ENCODE measurements at regions not wholly inside any gene's neighbourhood (a gene's known extent, or its start where the extent isn't known, plus 50 kb on each side); places are given as distances from the start of the nearest gene placed in this dataset.
"Not testable (repeated sequence)": the region's sequence is repeated elsewhere in the genome, so short reads cannot be mapped to it uniquely, and the experiment has no call there.

GRCh38 chr3:115301364-115301860, 154.3 kb upstream of the ZBTB20 start:
- no peaks in the 10 kb centered on the region for H3K4me1 ChIP-seq (ENCODE audit: low read depth)
- no peak overlapping the region for H3K4me3 ChIP-seq
- no peaks in the 10 kb centered on the region for H3K36me3 ChIP-seq
- H3K9me3 ChIP-seq (ENCODE audit: low read depth): no peaks in the 10 kb centered on the region
- H3K27ac ChIP-seq: no peak overlapping the region
- H3K27me3 ChIP-seq: no peaks in the 10 kb centered on the region
- no peak for DNase-seq (ENCODE audit: low read depth in 1 of 2, low spot score in 1 of 2)
- no peak for TF ChIP-seq CTCF (IDR thresholded peaks at IDR 0.05; ENCODE audit: low read depth, low read length)

- H3K27me3 ChIP-seq; H3K36me3 ChIP-seq; H3K4me1 ChIP-seq (ENCODE audit: low read depth); H3K4me3 ChIP-seq; H3K27ac ChIP-seq; DNase-seq (ENCODE audit: low read depth in 1 of 2, low spot score in 1 of 2); H3K9me3 ChIP-seq (ENCODE audit: low read depth): not testable (repeated sequence)
These were observed 170.9 kb upstream of the ZBTB20 start for GRCh38 chr3:115317953-115318352.

- Histone ChIP-seq H3K36me3 (no peaks in the 10 kb centered on the region), H3K27me3 (no peaks in the 10 kb centered on the region), H3K27ac (no peak overlapping the region), H3K4me1 (ENCODE audit: low read depth) (no peaks in the 10 kb centered on the region), H3K4me3 (no peak overlapping the region), H3K9me3 (ENCODE audit: low read depth) (no peaks in the 10 kb centered on the region)
- no peak for TF ChIP-seq CTCF (IDR thresholded peaks at IDR 0.05; ENCODE audit: low read depth, low read length)
- DNase-seq (ENCODE audit: low read depth in 1 of 2, low spot score in 1 of 2): peak in 1 of 2 donors; percentile 60
These were observed 174.3 kb upstream of the ZBTB20 start for GRCh38 chr3:115321400-115321805.

- H3K4me1 ChIP-seq (ENCODE audit: low read depth): no peaks in the 10 kb centered on the region
- DNase-seq (ENCODE audit: low read depth in 1 of 2, low spot score in 1 of 2): no peak
- no peaks in the 10 kb centered on the region for H3K36me3 ChIP-seq
- H3K9me3 ChIP-seq (ENCODE audit: low read depth): no peaks in the 10 kb centered on the region
- no peaks in the 10 kb centered on the region for H3K27me3 ChIP-seq
- no peak for TF ChIP-seq CTCF (IDR thresholded peaks at IDR 0.05; ENCODE audit: low read depth, low read length)
- no peak overlapping the region for H3K4me3 ChIP-seq
- no peak overlapping the region for H3K27ac ChIP-seq
These were observed 175.8 kb upstream of the ZBTB20 start for GRCh38 chr3:115322901-115323300.

- TF ChIP-seq CTCF (IDR thresholded peaks at IDR 0.05; ENCODE audit: low read depth, low read length): no peak
- no peak overlapping the region for H3K4me3 ChIP-seq
- no peaks in the 10 kb centered on the region for H3K27me3 ChIP-seq
- no peak overlapping the region for H3K27ac ChIP-seq
- no peaks in the 10 kb centered on the region for H3K36me3 ChIP-seq
- H3K9me3 ChIP-seq (ENCODE audit: low read depth): no peaks in the 10 kb centered on the region
- H3K4me1 ChIP-seq (ENCODE audit: low read depth): no peaks in the 10 kb centered on the region
- no peak for DNase-seq (ENCODE audit: low read depth in 1 of 2, low spot score in 1 of 2)
These were observed 176.3 kb upstream of the ZBTB20 start for GRCh38 chr3:115323380-115323779.

- Histone ChIP-seq H3K4me3 (no peak overlapping the region), H3K9me3 (ENCODE audit: low read depth) (no peaks in the 10 kb centered on the region), H3K4me1 (ENCODE audit: low read depth) (no peaks in the 10 kb centered on the region), H3K27me3 (no peaks in the 10 kb centered on the region), H3K36me3 (no peaks in the 10 kb centered on the region), H3K27ac (no peak overlapping the region)
- TF ChIP-seq CTCF (IDR thresholded peaks at IDR 0.05; ENCODE audit: low read depth, low read length): no peak
- DNase-seq (ENCODE audit: low read depth in 1 of 2, low spot score in 1 of 2): no peak
These were observed 177.0 kb upstream of the ZBTB20 start for GRCh38 chr3:115324056-115324455.

Data from cardiac muscle cell (in vitro differentiated cells and primary cell).